Left ventricle myocardium inferior (tissue), 1 donor: ENCODE measurements at regions not wholly inside any gene's neighbourhood (a gene's known extent, or its start where the extent isn't known, plus 50 kb on each side); places are given as distances from the start of the nearest gene placed in this dataset.

Source experiments
- DNase-seq: peaks from one replicate; pipeline ENCODE4 v3.0.0-alpha.2; 2020
- H3K27ac ChIP-seq: fragments of 200-600 bp; replicated peaks from 2 replicates; pipeline ENCODE4 v1.8.0; 2021
- H3K27me3 ChIP-seq: fragments of 200-600 bp; 2 replicates; pipeline ENCODE4 v1.8.0; 2021; ENCODE audit warnings: low read depth
- H3K36me3 ChIP-seq: fragments of 200-600 bp; 2 replicates; pipeline ENCODE4 v1.8.0; 2021
- H3K4me1 ChIP-seq: fragments of 200-600 bp; 2 replicates; pipeline ENCODE4 v1.8.0; 2021
- H3K4me3 ChIP-seq: fragments of 200-600 bp; 2 replicates; pipeline ENCODE4 v1.8.0; 2021; ENCODE audit warnings: mild to moderate bottlenecking, moderate library complexity
- H3K9me3 ChIP-seq: fragments of 200-600 bp; replicated peaks from 2 replicates; pipeline ENCODE4 v1.8.0; 2021
- CTCF ChIP-seq: fragments of 200-600 bp; IDR thresholded peaks from 2 replicates; pipeline ENCODE4 v1.8.0; 2021; ENCODE audit warnings: antibody characterized with exemption, mild to moderate bottlenecking, borderline replicate concordance
- intact Hi-C: fragments of 100-400 bp; cut with micrococcal nuclease; formaldehyde crosslinking; loops from one replicate; pipeline ENCODE4 v1.11.0; 2022
- donor health status: DM: no; HTN: yes; CAD: no; lungs with severe emphysema.

GRCh38 chrX:13493659-13494058, 75.7 kb upstream of the EGFL6 start:
- Histone ChIP-seq H3K36me3 (no peaks in the 10 kb centered on the region), H3K9me3 (no peaks in the 10 kb centered on the region)
- intact Hi-C loops, result no loop called here

GRCh38 chrX:13492286-13492685, 77.1 kb upstream of the EGFL6 start:
- Histone ChIP-seq H3K27ac (no peak overlapping the region), H3K27me3 (no peaks in the 10 kb centered on the region), H3K36me3 (no peaks in the 10 kb centered on the region), H3K4me3 (no peak overlapping the region), H3K4me1 (peaks cover 3% of the 10 kb centered on the region), H3K9me3 (no peaks in the 10 kb centered on the region)
- intact Hi-C loops, result no loop called here
- no peak for DNase-seq
- TF ChIP-seq CTCF, result no peak

More at GRCh38 chrX:13493659-13494058, 75.7 kb upstream of the EGFL6 start:
- Histone ChIP-seq H3K4me3 (no peak overlapping the region), H3K27ac (no peak overlapping the region), H3K4me1 (no peaks in the 10 kb centered on the region), H3K27me3 (no peaks in the 10 kb centered on the region)
- no peak for TF ChIP-seq CTCF
- no peak for DNase-seq

GRCh38 chrX:13491061-13491460, 78.3 kb upstream of the EGFL6 start:
- intact Hi-C loops, result no loop called here
- no peak for TF ChIP-seq CTCF
- no peaks in the 10 kb centered on the region for H3K27me3 ChIP-seq
- H3K9me3 ChIP-seq, result no peaks in the 10 kb centered on the region
- H3K27ac ChIP-seq, result no peak overlapping the region
- H3K36me3 ChIP-seq, result no peaks in the 10 kb centered on the region
- no peak overlapping the region for H3K4me3 ChIP-seq
- H3K4me1 ChIP-seq, result peaks cover 3% of the 10 kb centered on the region
- no peak for DNase-seq

GRCh38 chrX:13489454-13489853, 79.9 kb upstream of the EGFL6 start:
- Histone ChIP-seq H3K4me3 (no peak overlapping the region), H3K9me3 (no peaks in the 10 kb centered on the region), H3K4me1 (peaks cover 3% of the 10 kb centered on the region), H3K27me3 (no peaks in the 10 kb centered on the region), H3K27ac (peak overlapping the region; percentile 75), H3K36me3 (no peaks in the 10 kb centered on the region)
- TF ChIP-seq CTCF, result no peak
- peak; percentile 48 for DNase-seq
- intact Hi-C loops, result loop anchor here (5.0 to 10.0 kb wide), 2 partner anchors 515 to 542 kb away; partner anchors contain the start of gene TMSB4X

- peak; percentile 66 for TF ChIP-seq CTCF
Measured at GRCh38 chrX:13487731-13488505, 81.5 kb upstream of the EGFL6 start.

More at GRCh38 chrX:13487731-13488505, 81.5 kb upstream of the EGFL6 start:
- peak overlapping the region; percentile 75 for H3K27ac ChIP-seq
- no peaks in the 10 kb centered on the region for H3K27me3 ChIP-seq
- DNase-seq, result no peak
- H3K4me3 ChIP-seq, result no peak overlapping the region
- peaks cover 3% of the 10 kb centered on the region for H3K4me1 ChIP-seq
- intact Hi-C loops, result loop anchor here (5.0 to 10.0 kb wide), 2 partner anchors 513 to 541 kb away; partner anchors contain the start of gene TMSB4X
- H3K36me3 ChIP-seq, result no peaks in the 10 kb centered on the region
- no peaks in the 10 kb centered on the region for H3K9me3 ChIP-seq
